ENCODE measurements at regions not wholly inside any gene's neighbourhood (a gene's known extent, or its start where the extent isn't known, plus 50 kb on each side); places are given as distances from the start of the nearest gene placed in this dataset.

DNA sequence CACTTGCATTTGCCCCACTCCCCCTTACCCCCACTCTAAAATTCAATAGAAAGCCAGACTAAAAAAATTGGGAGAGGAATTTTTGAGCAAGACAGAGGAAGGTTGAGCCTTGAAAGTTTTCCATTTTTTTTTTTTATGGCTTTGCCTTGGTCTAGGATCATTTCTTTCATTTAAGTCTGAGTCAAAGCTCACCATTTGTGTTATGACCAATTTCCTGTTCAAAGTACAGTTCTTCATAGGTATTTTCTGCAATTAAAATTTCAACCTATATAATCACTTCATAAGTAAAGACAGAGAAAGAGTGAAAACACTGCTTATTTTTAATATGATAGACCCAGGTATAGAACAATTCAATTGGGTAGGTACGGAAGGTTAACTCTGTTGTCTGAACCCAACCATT, 436.6 kb upstream of the ADGRL2 start:
- TF ChIP-seq, protein P1, sequence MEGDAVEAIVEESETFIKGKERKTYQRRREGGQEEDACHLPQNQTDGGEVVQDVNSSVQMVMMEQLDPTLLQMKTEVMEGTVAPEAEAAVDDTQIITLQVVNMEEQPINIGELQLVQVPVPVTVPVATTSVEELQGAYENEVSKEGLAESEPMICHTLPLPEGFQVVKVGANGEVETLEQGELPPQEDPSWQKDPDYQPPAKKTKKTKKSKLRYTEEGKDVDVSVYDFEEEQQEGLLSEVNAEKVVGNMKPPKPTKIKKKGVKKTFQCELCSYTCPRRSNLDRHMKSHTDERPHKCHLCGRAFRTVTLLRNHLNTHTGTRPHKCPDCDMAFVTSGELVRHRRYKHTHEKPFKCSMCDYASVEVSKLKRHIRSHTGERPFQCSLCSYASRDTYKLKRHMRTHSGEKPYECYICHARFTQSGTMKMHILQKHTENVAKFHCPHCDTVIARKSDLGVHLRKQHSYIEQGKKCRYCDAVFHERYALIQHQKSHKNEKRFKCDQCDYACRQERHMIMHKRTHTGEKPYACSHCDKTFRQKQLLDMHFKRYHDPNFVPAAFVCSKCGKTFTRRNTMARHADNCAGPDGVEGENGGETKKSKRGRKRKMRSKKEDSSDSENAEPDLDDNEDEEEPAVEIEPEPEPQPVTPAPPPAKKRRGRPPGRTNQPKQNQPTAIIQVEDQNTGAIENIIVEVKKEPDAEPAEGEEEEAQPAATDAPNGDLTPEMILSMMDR (IDR thresholded peaks at IDR 0.05; ENCODE audit: low read length) = no peak
- TF ChIP-seq EZH2 (optimal IDR thresholded peaks at IDR 0.05; ENCODE audit: low read depth, low read length) = no peak
- no peak for TF ChIP-seq EZH2phosphoT487 (IDR thresholded peaks at IDR 0.05; ENCODE audit: low read length)

Data from MM.1S (cell line).